ENCODE measurements at regions not wholly inside any gene's neighbourhood (a gene's known extent, or its start where the extent isn't known, plus 50 kb on each side); places are given as distances from the start of the nearest gene placed in this dataset.

DNA sequence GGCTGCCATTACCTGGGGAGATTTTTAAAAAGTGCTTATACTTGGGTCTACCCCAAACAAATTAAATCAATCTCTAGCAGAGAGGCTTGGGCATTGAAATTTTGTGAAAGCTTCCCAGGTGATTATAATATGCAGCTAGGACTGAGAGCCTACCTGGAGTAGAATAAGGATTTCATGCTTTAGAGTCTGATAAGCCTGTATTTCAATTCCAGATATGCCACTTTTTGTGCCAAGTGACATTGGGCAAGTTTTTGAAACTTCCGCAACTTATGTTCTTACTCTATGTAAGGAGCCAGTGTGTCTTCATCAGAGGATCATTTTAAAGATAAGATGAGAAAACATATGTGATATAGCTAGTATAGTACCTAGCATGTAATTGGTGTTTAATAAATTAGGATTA lies 159.8 kb upstream of the LRIG3 start:
- peaks cover 10 to 14% of the 10 kb centered on the region in 2 experiments for H3K4me1 Mint-ChIP-seq
- H3K79me1 ChIP-seq (ENCODE audit: insufficient read depth, low read depth, low read length, poor library complexity, severe bottlenecking): no peaks in the 10 kb centered on the region
- no peak for TF ChIP-seq CTCF (conservative IDR thresholded peaks at IDR 0.05)

More for the DNA sequence above, 159.8 kb upstream of the LRIG3 start:
- no peak overlapping the region for H3K27ac Mint-ChIP-seq
- no peaks in the 10 kb centered on the region; the same call in 1 of the 2 replicates for H3K4me1 ChIP-seq (ENCODE audit: insufficient read depth, low read length)
- no peak overlapping the region for H3K23ac ChIP-seq (ENCODE audit: insufficient read length, low read depth, low read length)
- no peak overlapping the region for H2BK20ac ChIP-seq (ENCODE audit: low read depth, low read length, poor library complexity, severe bottlenecking)
- no peak for DNase-seq
- H2AFZ ChIP-seq (ENCODE audit: low read length): no peak overlapping the region
- H3T11ph ChIP-seq (ENCODE audit: low read length): no peak overlapping the region
- H3K18ac ChIP-seq (ENCODE audit: insufficient read length, low read depth, low read length): no peak overlapping the region
- no peak overlapping the region for H2BK5ac ChIP-seq (ENCODE audit: insufficient read length, low read length)
- H3K4ac ChIP-seq (ENCODE audit: low read depth, low read length): no peak overlapping the region
- no peak overlapping the region for H4K5ac ChIP-seq (ENCODE audit: insufficient read length, low read depth, low read length)
- no peaks in the 10 kb centered on the region for H3K23me2 ChIP-seq (ENCODE audit: insufficient read length, low read depth, low read length, poor library complexity, severe bottlenecking)
- no peaks in the 10 kb centered on the region for H3K27me3 ChIP-seq (ENCODE audit: insufficient read depth, low read length)
- no peaks in the 10 kb centered on the region for H3K36me3 Mint-ChIP-seq (ENCODE audit: insufficient read depth in 1 of 3, low read depth in 3 of 3)
- H4K20me1 ChIP-seq (ENCODE audit: control insufficient read depth, insufficient read depth, insufficient read length): no peaks in the 10 kb centered on the region
- no peak overlapping the region for H4K91ac ChIP-seq (ENCODE audit: insufficient read length, low read depth, low read length)
- no peak overlapping the region for H3K56ac ChIP-seq (ENCODE audit: insufficient read length, low read depth, low read length)
- H2BK120ac ChIP-seq (ENCODE audit: low read depth, low read length, poor library complexity, severe bottlenecking): no peak overlapping the region
- H3K27ac ChIP-seq (ENCODE audit: insufficient read length, low read depth, low read length): no peak overlapping the region
- WGBS (ENCODE audit: extremely low coverage, insufficient read length, low lambda C conversion rate): no CpG with 5 or more reads among the region's 1 CpG
- no peak overlapping the region for H2BK12ac ChIP-seq (ENCODE audit: insufficient read length, low read depth, low read length)
- H3K14ac ChIP-seq (ENCODE audit: insufficient read depth, low read length): no peak overlapping the region
- H3K9ac ChIP-seq (ENCODE audit: extremely low read depth, insufficient read length, low read length): no peak overlapping the region
- no peak overlapping the region for H3K4me2 ChIP-seq (ENCODE audit: insufficient read depth, insufficient read length, low read length)
- H3K27me3 Mint-ChIP-seq (ENCODE audit: low read depth): no peaks in the 10 kb centered on the region
- H3K79me2 ChIP-seq (ENCODE audit: insufficient read depth, low read length): no peaks in the 10 kb centered on the region
- H3K4me3 Mint-ChIP-seq: no peak overlapping the region
- H2BK15ac ChIP-seq (ENCODE audit: low read depth, low read length): no peak overlapping the region
- H3K9me3 Mint-ChIP-seq: no peaks in the 10 kb centered on the region
- no peak overlapping the region for H2AK5ac ChIP-seq (ENCODE audit: insufficient read length, low read length)
- no peaks in the 10 kb centered on the region for H3K9me3 ChIP-seq (ENCODE audit: control insufficient read depth, low read depth, low read length)
- H4K8ac ChIP-seq (replicated peaks; ENCODE audit: insufficient read length, low read depth, low read length): no peak overlapping the region
